H4 (cell line): ENCODE measurements at regions not wholly inside any gene's neighbourhood (a gene's known extent, or its start where the extent isn't known, plus 50 kb on each side); places are given as distances from the start of the nearest gene placed in this dataset.
A peak's percentile ranks its signal among the peaks of the same experiment; 100 is the strongest.

Source experiments
- DNase-seq: peaks from one replicate; pipeline ENCODE4 v3.0.0-alpha.2; 2015; ENCODE audit warnings: low spot score

GRCh38 chr2:187136646-187137045 lies 287.7 kb upstream of the ZSWIM2 start:
- no peak for DNase-seq

DNA sequence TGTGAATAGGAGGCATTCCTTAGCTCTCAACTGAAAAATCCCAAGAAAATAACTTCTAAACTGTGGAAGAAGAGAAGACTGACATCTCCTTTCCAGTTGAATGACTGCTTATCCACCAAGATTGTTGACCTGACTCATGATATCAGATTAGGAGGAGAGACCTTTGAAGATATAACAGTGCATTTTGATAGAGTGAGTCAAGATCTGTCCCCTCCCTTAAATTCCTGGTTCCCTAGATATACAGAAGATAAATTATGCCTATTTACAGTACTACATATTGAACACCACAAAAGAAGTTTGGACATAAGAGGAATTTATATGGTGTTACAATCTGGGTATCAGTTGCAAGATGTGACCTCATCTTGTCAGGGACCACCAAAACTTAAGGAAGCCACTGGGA lies 285.3 kb upstream of the ZSWIM2 start:
- DNase-seq = no peak

DNA sequence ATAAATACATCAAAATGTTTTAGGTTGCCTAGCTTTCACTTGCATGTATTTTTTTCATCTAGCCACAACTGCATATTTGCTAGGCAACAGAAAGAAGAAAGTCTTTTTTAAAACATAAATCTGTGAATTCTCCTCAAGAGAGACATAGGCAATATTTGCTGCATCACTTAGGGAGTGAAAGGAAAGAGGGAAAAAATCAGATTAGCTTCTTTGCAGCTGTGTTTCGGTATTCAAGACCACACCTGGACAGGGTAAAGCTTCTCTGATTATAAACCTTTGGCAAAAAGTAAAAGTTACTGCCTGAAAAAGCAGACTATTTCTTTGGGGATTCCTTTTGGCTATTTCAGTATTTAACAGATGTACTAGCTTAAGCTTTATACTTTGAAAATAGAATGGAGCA lies 280.9 kb upstream of the ZSWIM2 start:
- DNase-seq = no peak

GRCh38 chr2:187129306-187129705 lies 280.3 kb upstream of the ZSWIM2 start:
- DNase-seq = no peak

DNA sequence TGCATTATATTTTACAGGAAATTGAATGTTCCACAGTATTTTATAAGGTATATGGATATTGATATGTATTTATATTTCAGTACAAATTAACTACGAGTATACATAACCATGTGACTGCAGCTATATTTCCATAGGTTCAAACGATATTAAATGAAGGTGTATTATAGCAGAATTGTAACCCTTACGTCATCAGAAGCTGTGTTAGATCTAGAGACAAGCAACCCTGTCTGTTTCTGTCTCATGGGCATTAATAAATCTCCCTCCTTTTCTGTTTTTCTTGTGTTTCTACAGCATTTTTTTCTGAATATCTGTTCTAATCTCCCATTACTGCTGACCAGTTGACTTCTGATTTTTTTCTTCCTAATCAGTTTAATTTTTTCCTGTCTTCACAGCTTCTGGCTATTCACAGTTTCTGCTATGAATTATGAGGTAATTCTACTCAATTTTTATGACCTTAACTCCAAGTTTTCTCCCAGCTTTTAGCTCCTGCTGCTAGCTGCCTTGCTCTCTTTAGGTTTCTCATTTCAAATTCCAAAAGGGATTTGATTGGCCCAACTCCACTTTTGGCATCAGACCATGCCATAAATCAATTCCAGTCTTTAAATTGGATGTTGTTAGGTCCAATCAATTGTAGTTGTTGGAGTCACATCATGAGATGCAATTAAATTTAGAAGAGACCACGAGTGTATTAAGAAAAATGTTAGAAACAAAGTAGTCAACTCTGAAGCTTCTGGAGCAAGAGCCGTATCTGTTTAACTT lies 277.5 kb upstream of the ZSWIM2 start:
- no peak for DNase-seq

DNA sequence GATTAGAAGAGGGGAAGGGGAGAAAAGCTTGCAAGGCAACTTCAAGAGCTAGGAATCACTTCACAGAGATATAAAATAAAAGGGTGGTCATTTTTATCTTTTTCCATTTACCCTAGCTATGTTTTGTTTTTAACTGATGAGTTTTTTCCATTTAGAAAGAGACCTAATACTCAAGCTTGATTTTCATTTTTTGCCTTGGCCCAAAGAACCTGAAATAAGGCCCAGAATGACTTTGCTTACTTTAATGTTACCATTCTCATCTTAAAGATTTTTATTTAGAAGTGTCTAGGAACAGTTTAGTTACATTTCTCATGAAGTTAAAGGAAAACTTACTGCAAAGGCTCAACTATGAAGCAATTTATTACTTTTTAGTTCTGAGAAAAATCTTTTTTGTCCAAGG lies 276.3 kb upstream of the ZSWIM2 start:
- no peak for DNase-seq

DNA sequence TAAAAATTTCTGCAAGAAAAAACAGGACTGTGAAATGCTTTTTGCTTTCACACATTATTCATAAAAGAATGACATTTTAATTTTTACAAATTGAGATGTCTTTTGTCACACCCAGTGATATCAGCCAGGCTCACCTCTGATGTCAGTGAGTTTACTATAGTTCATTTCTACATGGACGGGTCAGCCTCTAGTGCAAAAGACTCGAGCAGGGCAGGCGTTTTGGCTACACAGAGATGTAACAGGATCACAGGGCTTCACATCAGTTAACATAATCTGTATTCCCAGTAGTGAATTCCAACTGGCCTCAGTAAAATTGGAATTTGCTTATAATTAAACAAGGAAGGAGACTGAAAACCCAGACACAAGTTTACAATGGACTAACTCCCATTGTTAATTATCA lies 275.6 kb upstream of the ZSWIM2 start:
- DNase-seq = no peak

GRCh38 chr2:187118331-187119099 lies 269.5 kb upstream of the ZSWIM2 start:
- DNase-seq = no peak

DNA sequence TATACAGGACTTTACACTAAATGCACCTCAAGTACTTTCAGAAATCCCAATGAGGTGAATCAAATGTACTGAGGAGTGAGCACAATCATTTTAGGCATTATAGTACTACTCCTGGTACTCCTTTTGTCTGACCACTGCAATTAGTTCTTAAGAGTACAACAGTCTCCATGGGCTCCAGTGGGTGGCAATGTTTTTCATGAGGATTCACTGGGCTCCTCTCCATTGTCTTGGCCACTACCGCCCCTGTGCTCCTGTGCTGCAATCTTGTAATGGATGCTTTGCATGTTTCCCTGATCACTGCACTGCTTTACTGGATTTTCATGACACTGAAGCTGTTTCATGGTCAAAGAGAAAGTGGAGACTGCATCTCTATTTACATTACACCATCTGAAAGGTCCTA lies 268.5 kb upstream of the ZSWIM2 start:
- DNase-seq = no peak

DNA sequence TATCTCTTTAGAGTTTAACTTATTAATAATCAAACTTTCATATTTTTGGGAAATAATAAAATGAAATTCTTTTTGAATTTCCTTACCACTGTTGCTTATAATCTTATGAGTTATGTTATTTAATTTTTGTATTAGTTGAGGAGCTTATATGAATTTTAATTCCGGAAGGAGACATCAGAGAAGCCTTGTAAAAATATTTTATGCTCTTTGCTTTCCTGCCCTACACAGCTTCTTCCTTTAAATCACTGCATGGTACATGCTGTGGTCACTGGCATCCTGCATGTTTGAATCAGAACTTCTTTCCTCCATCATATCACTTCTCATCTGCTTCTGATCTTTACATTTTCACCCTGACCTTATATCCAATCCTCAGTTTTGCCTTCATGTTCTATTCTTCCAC lies 266.7 kb upstream of the ZSWIM2 start:
- DNase-seq = no peak

DNA sequence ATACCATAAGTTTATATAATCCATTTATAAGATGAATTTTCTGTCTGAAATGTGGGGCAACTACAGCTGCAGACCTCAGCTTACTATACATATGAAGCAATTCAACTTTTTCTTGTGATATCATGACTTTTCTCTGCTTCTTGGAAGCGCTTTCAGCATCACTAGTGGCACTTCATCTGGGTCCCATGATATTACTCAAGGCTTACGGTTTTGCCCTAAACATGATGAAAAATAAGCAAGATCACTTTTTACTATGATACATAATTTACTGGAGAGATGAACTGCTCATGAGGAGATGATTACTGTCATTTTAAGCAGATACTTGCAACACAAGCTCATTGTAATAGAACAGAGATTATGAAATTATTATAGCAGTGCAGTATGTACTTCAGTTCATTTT lies 258.0 kb upstream of the ZSWIM2 start:
- DNase-seq = no peak

- no peak for DNase-seq
Measured at GRCh38 chr2:187105218-187105617, 256.2 kb upstream of the ZSWIM2 start.

DNA sequence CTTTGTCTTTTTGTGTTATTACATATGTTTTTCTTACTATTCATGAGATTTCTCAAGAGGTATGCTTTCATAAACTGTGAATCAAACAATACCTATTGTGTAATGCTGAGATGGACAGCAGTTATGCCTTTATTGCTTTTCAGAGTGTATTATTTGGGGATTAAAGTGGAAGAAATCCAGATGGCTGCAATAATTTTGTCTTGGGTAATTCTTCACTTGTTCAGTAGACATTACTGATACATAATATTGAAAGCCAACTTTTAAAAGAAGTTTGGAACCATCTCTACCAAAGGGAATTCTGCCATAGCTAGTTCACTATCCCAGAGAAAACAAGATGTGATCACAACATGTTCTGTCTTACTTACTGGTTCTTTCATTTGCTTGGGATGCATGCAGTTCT lies 253.4 kb upstream of the ZSWIM2 start:
- DNase-seq = no peak

- DNase-seq = no peak
Measured at GRCh38 chr2:187098154-187098553, 249.2 kb upstream of the ZSWIM2 start.

DNA sequence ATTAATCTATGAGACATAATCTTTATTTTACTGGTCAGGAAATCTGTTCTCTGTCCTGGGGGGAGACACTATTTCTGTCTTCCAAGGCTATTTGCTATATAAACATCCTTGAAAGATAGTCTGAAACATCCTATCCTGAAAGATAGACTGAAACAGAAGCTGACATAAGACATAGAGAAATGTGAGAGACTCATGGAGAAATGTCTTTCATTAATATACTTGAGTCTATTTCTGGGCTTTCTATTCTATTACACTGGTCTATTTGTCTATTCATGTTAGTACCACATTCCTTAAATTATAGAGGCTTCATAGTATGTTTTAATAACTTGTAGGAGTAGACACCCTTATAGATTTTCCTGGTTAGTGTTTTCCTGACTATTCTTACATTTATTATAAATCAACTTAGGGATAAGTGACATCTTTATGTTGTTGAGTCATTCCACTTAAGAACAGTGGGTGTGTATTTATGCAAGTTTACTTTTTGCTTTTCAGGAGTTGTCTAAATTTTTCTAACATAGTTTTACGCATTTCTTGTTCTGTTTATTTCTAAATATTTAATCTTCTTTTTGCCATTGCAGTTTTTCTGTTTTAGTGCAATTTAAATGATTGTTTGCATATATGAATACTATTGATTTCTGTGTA lies 244.9 kb upstream of the ZSWIM2 start:
- DNase-seq = no peak

DNA sequence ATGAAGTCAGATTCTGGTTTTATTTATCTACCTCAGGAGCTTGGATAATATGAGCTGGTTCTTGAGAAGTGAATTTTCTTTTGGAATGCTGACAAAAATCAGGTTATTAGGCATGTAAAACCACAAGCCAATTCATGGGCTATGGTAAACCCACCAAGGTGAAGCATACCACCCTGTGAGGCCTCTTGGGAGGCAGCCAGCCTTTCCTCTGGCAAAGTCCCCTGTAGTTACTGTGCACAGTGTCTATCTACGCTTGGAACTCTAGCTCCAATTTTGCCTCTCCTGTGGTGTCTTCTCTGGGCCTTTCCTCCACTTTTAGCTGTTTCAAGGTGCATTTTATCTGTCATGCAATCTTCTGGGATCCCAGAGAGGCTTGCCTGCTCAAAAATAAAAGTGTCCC lies 242.7 kb upstream of the ZSWIM2 start:
- no peak for DNase-seq

DNA sequence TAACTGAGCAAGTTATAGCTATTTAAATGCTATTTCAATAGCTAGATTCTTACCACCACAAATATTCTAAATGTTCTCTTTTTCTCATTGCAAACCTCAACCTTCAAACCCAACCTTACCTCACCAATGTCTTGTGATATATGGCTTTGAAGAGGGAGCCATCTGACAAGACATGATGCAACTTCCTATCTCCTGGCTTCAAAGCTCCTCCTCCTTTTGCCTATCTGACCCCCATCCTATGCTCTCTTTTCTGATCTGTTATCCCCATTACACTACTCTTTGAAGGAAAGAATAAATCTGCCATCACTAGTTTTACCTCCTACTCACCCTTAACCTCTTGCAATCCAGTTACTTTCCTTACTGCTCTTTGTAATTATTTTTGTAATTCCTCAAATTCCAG lies 235.6 kb upstream of the ZSWIM2 start:
- no peak for DNase-seq

DNA sequence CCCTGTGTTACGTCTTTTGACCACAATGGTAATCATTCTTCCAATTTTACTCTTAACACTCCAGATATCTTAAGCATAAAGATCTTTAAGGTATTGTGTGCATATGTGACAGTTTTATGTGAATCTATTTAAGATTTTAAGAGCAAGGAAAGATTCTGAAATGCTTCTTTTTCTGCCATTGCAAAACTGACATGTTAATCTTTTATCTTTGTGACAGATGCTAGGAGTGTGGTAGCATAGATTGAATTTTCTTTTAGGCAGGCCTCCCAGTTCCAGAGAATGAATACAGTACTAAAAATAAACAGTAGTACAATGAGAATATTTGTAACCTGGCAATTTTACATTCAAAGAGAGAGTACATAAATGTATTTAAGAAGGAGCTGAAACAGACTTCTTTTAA lies 232.5 kb upstream of the ZSWIM2 start:
- DNase-seq = no peak

- no peak for DNase-seq
Measured at GRCh38 chr2:187079901-187080300, 230.9 kb upstream of the ZSWIM2 start.

GRCh38 chr2:187078297-187078696 lies 229.3 kb upstream of the ZSWIM2 start:
- peak; percentile 10 for DNase-seq

DNA sequence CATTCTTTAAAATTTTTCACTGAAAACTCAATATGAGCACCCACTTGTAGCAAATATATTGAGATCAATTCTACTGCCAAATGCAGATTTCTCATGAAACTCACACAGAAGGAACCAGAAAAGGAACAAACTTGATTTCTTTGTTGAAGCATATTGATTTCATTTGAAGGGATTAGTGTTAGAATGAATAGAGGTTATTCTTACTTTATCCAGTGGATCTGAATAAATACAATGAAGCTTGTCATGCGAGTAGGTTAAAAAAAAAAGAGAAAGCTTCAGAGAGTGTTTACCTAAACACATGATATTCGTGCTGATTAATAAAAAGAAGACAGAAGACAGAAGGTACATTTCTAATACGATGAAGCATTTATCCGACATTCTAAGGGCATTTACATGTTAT lies 226.7 kb upstream of the ZSWIM2 start:
- no peak for DNase-seq

- peak; percentile 26 for DNase-seq
Measured at GRCh38 chr2:187075199-187075635, 226.2 kb upstream of the ZSWIM2 start.

- DNase-seq = no peak
Measured at GRCh38 chr2:187058198-187058597, 209.2 kb upstream of the ZSWIM2 start.
